Hepatocyte (in vitro differentiated cells): ENCODE measurements at regions not wholly inside any gene's neighbourhood (a gene's known extent, or its start where the extent isn't known, plus 50 kb on each side); places are given as distances from the start of the nearest gene placed in this dataset.

Experiments
- DNase-seq: peaks from one replicate; pipeline ENCODE4 v3.0.0-alpha.2; 2016; ENCODE audit warnings: low spot score
- H2AFZ ChIP-seq: fragments of 200-600 bp; sonication (generic); 2 replicates; pipeline ENCODE4 v1.6.0; 2016; ENCODE audit warnings: antibody characterized with exemption, mild to moderate bottlenecking
- H3K27ac ChIP-seq: fragments of 200-600 bp; sonication (generic); 2 replicates; pipeline ENCODE4 v1.5.1; 2016; ENCODE audit warnings: mild to moderate bottlenecking
- H3K27me3 ChIP-seq: fragments of 200-600 bp; sonication (generic); 2 replicates; pipeline ENCODE4 v1.6.1; 2016
- H3K36me3 ChIP-seq: fragments of 200-600 bp; sonication (generic); replicated peaks from 2 replicates; pipeline ENCODE4 v1.5.1; 2016; ENCODE audit warnings: low read depth; ENCODE audit not compliant: insufficient read depth
- H3K4me1 ChIP-seq: fragments of 200-600 bp; sonication (generic); 2 replicates; pipeline ENCODE4 v1.5.1; 2016; ENCODE audit warnings: mild to moderate bottlenecking, moderate library complexity; ENCODE audit not compliant: insufficient read depth
- H3K4me2 ChIP-seq: fragments of 200-600 bp; sonication (generic); 2 replicates; pipeline ENCODE4 v1.6.0; 2016
- H3K4me3 ChIP-seq: fragments of 200-600 bp; sonication (generic); 2 replicates; pipeline ENCODE4 v1.5.1; 2016; ENCODE audit warnings: mild to moderate bottlenecking
- H3K79me2 ChIP-seq: fragments of 200-600 bp; sonication (generic); 2 replicates; pipeline ENCODE4 v1.6.0; 2017; ENCODE audit warnings: mild to moderate bottlenecking
- H3K9me2 ChIP-seq: fragments of 200-600 bp; sonication (generic); replicated peaks from 2 replicates; pipeline ENCODE4 v1.6.0; 2017; ENCODE audit warnings: mild to moderate bottlenecking; ENCODE audit not compliant: insufficient read depth
- H3K9me3 ChIP-seq: fragments of 200-600 bp; sonication (generic); 2 replicates; pipeline ENCODE4 v1.5.1; 2016; ENCODE audit warnings: low read depth, mild to moderate bottlenecking
- H4K20me1 ChIP-seq: fragments of 200-600 bp; sonication (generic); 2 replicates; pipeline ENCODE4 v1.6.0; 2016; ENCODE audit warnings: mild to moderate bottlenecking; ENCODE audit not compliant: insufficient read depth, poor library complexity, severe bottlenecking
- EZH2 ChIP-seq: fragments of 200-600 bp; sonication (generic); IDR thresholded peaks from 2 replicates; pipeline ENCODE4 v1.6.1; 2016; ENCODE audit warnings: antibody characterized with exemption, mild to moderate bottlenecking, borderline replicate concordance
- EZH2phosphoT487 ChIP-seq: fragments of 200-600 bp; sonication (generic); IDR thresholded peaks from one replicate; pipeline ENCODE4 v1.6.1; 2018; ENCODE audit warnings: antibody characterized with exemption, mild to moderate bottlenecking, low read depth, moderate library complexity; ENCODE audit not compliant: unreplicated experiment, severe bottlenecking
- WGBS: methylation state at CpG from one replicate; pipeline ENCODE4 v1.1.6; 2016; ENCODE audit warnings: low lambda C conversion rate; ENCODE audit errors: missing lambda C conversion rate; 5-methylcytosine and 5-hydroxymethylcytosine counted together
- TF ChIP-seq, protein P1 (sequence below): fragments of 200-600 bp; sonication (generic); IDR thresholded peaks from 2 replicates; pipeline ENCODE4 v1.5.1; 2016; ENCODE audit warnings: antibody characterized with exemption, mild to moderate bottlenecking; ENCODE audit not compliant: poor library complexity

DNA sequence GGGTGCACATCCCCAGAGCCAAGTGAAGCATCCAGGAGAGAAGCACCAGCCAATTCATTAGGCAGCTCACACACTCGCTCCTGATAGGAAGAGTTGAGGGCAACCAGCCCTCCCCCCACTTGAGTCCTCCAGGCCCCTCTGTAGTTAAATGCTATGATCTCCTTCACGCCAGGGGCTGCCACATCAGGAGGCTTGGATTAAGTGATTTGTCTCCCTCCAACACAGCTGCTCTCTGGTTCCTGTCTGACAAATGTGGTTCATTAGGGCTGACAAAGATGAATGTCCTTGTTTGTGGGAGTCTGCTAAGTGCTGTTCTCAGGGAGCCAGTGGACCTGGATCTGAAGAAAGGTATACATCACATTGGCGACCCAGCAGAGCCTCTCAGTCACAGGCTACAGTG, 94.5 kb upstream of the WSCD1 start:
- H3K79me2 ChIP-seq, result no peaks in the 10 kb centered on the region
- no peaks in the 10 kb centered on the region for H4K20me1 ChIP-seq
- 63% methylated on average over 3 of the region's 3 CpGs for WGBS
- no peaks in the 10 kb centered on the region for H3K27me3 ChIP-seq
- no peak overlapping the region for H2AFZ ChIP-seq
- H3K4me2 ChIP-seq, result no peak overlapping the region
- no peak for DNase-seq
- no peaks in the 10 kb centered on the region for H3K36me3 ChIP-seq
- no peaks in the 10 kb centered on the region for H3K4me1 ChIP-seq
- no peaks in the 10 kb centered on the region for H3K9me2 ChIP-seq
- TF ChIP-seq, protein P1, sequence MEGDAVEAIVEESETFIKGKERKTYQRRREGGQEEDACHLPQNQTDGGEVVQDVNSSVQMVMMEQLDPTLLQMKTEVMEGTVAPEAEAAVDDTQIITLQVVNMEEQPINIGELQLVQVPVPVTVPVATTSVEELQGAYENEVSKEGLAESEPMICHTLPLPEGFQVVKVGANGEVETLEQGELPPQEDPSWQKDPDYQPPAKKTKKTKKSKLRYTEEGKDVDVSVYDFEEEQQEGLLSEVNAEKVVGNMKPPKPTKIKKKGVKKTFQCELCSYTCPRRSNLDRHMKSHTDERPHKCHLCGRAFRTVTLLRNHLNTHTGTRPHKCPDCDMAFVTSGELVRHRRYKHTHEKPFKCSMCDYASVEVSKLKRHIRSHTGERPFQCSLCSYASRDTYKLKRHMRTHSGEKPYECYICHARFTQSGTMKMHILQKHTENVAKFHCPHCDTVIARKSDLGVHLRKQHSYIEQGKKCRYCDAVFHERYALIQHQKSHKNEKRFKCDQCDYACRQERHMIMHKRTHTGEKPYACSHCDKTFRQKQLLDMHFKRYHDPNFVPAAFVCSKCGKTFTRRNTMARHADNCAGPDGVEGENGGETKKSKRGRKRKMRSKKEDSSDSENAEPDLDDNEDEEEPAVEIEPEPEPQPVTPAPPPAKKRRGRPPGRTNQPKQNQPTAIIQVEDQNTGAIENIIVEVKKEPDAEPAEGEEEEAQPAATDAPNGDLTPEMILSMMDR, result no peak
- TF ChIP-seq EZH2 (no peak), EZH2phosphoT487 (no peak)
- H3K27ac ChIP-seq, result no peak overlapping the region
- no peak overlapping the region for H3K4me3 ChIP-seq
- no peaks in the 10 kb centered on the region for H3K9me3 ChIP-seq

DNA sequence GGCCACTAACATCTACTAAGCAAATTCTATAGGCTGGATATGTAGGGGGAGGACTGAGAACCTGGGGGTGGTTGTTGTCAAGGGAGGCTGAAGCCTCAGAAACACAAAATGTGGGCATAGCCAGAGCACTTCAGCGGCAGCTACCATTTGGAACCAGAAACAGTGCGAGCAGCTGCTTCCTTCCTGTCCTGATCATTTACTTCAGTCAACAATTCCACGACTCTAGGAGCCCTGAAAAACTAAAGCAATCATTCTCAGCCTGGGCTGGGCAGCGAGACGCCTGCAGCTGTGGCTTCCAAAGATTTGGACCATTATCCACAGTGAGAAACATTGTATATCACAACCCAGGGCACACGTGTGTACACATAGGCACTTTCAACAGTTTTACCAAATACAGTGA, 93.9 kb upstream of the WSCD1 start:
- Histone ChIP-seq H3K79me2 (no peaks in the 10 kb centered on the region), H3K9me2 (no peaks in the 10 kb centered on the region), H3K4me3 (no peak overlapping the region), H3K9me3 (no peaks in the 10 kb centered on the region), H3K4me2 (no peak overlapping the region), H4K20me1 (no peaks in the 10 kb centered on the region), H3K36me3 (no peaks in the 10 kb centered on the region), H3K27ac (no peak overlapping the region), H3K4me1 (no peaks in the 10 kb centered on the region), H2AFZ (no peak overlapping the region), H3K27me3 (no peaks in the 10 kb centered on the region)
- TF ChIP-seq, protein P1, result no peak
- no peak for TF ChIP-seq EZH2
- TF ChIP-seq EZH2phosphoT487, result no peak
- DNase-seq, result no peak
- WGBS, result 83% methylated on average over 6 of the region's 6 CpGs

DNA sequence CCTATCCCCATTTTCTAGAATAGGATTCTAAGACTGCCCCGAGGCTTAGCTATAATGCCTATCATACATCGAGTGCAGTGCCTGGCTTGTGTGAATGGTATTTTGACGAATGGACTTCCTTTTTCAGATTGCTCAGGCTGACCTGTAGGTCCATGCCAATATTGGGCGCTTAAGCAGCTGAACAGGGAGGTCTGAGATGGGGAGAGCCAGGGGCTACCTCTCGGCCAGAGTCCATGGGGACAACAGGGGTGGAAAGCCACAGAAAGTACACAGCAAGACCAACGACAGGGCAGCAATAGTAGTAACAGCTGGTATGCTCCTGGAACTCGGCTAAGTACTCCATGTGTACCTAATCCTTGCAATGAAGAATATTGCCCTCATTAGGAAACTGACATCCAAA, 91.7 kb upstream of the WSCD1 start:
- H3K4me2 ChIP-seq, result no peak overlapping the region
- no peaks in the 10 kb centered on the region for H3K36me3 ChIP-seq
- TF ChIP-seq EZH2phosphoT487 (no peak), EZH2 (no peak)
- TF ChIP-seq, protein P1, result no peak
- no peaks in the 10 kb centered on the region for H4K20me1 ChIP-seq
- WGBS, result 82% methylated on average over 7 of the region's 7 CpGs
- no peak overlapping the region for H3K27ac ChIP-seq
- no peaks in the 10 kb centered on the region for H3K79me2 ChIP-seq
- H3K27me3 ChIP-seq, result no peaks in the 10 kb centered on the region
- H3K4me3 ChIP-seq, result no peak overlapping the region
- DNase-seq, result no peak
- H3K9me3 ChIP-seq, result no peaks in the 10 kb centered on the region
- no peak overlapping the region for H2AFZ ChIP-seq
- H3K4me1 ChIP-seq, result no peaks in the 10 kb centered on the region
- no peaks in the 10 kb centered on the region for H3K9me2 ChIP-seq

DNA sequence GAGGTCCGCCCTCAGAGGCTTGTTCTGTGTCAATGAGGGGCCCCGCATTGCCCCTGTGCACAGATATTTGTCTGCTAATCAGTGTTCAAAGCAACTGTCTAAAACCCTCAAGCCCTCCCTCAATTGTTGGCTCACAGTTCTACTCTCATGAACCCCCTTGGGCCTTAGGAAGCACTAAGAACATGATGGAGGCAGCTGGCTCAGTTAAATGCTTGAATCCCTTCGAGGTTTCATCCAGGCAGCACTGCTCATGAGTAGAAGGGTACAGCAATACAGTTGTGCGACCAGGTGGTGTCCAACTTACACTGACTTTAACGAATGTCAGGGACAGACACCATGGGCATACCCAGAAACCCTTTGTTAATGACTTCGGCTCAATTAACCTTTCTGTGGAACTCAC, 89.2 kb upstream of the WSCD1 start:
- no peak overlapping the region for H3K27ac ChIP-seq
- 91% methylated on average over 6 of the region's 6 CpGs for WGBS
- no peaks in the 10 kb centered on the region for H3K79me2 ChIP-seq
- DNase-seq, result no peak
- H3K9me2 ChIP-seq, result no peaks in the 10 kb centered on the region
- no peak overlapping the region for H3K4me3 ChIP-seq
- H4K20me1 ChIP-seq, result no peaks in the 10 kb centered on the region
- no peak overlapping the region for H3K4me2 ChIP-seq
- TF ChIP-seq EZH2, result no peak
- TF ChIP-seq, protein P1, result no peak
- TF ChIP-seq EZH2phosphoT487, result no peak
- H2AFZ ChIP-seq, result no peak overlapping the region
- no peaks in the 10 kb centered on the region for H3K9me3 ChIP-seq
- no peaks in the 10 kb centered on the region for H3K4me1 ChIP-seq
- no peaks in the 10 kb centered on the region for H3K36me3 ChIP-seq
- H3K27me3 ChIP-seq, result no peaks in the 10 kb centered on the region
